GM23248 (cell line): ENCODE measurements at regions not wholly inside any gene's neighbourhood (a gene's known extent, or its start where the extent isn't known, plus 50 kb on each side); places are given as distances from the start of the nearest gene placed in this dataset.

ENCODE experiments used
- EZH2 ChIP-seq: fragments of 200-600 bp; sonication (generic); IDR thresholded peaks from 2 replicates; pipeline ENCODE4 v1.6.1; 2018; ENCODE audit warnings: antibody characterized with exemption, mild to moderate bottlenecking; ENCODE audit not compliant: insufficient read depth, poor library complexity, severe bottlenecking
- EZH2phosphoT487 ChIP-seq: fragments of 200-600 bp; sonication (generic); IDR thresholded peaks from 2 replicates; pipeline ENCODE4 v1.6.1; 2018; ENCODE audit warnings: antibody characterized with exemption, moderate library complexity, mild to moderate bottlenecking, low read depth; ENCODE audit not compliant: insufficient read depth

GRCh38 chr15:36007699-36008098 is 461.7 kb upstream of the DPH6 start:
- TF ChIP-seq EZH2 (no peak), EZH2phosphoT487 (no peak)
